Frontal cortex (tissue), 3 donors: ENCODE measurements at regions not wholly inside any gene's neighbourhood (a gene's known extent, or its start where the extent isn't known, plus 50 kb on each side); places are given as distances from the start of the nearest gene placed in this dataset.
"Not testable (repeated sequence)": the region's sequence is repeated elsewhere in the genome, so short reads cannot be mapped to it uniquely, and the experiment has no call there.

Source experiments
- DNase-seq, 2 donors: peaks; one replicate each; pipeline ENCODE4 v3.0.0; 2012; ENCODE audit warnings: low spot score in 2 of 2
- FAIRE-seq: peaks from 2 replicates; lab custom pipeline; 2012; peaks lifted over from hg19 to GRCh38; lab: Jason Lieb, UNC
- donor health status: control.
- donor health status: control.
- donor health status: control.

DNA sequence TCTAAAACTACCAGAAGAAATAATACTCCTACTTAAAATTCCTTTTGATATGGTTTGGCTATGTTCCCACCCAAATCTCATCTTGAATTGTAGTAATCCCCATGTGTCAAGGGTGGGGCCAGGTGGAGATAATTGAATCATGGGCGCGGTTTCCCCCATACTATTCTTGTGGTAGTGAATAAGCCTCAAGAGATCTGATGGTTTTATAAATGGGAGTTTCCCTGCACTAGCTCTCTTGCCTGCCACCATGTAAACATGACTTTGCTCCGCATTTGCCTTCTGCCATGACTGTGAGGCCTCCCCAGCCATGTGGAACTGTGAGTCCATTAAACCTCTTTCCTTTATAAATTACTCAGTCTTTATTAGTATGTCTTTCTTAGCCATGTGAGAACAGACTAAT lies 390.5 kb downstream of the CHSY3 start:
- FAIRE-seq, DNase-seq: not testable (repeated sequence)

DNA sequence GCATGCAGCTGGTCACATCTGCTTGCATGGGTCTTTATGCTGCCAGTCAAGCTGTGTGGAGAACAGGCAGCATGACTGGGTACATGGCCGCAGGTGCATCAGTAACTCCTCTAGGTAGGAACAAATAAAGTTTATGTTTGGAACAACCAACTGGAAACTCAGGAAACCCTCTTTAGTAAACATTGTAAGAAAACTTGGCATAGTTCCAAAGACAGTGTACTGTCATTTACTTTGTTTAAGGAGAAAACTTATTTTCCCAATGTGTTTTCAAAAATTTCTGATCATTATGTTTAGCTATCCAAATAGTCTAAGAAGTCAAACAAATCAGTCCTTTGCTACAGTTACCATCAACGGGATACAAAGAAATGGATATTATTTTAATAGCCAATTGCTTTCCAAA lies 386.0 kb downstream of the CHSY3 start:
- FAIRE-seq (no peak), DNase-seq (no peak)

DNA sequence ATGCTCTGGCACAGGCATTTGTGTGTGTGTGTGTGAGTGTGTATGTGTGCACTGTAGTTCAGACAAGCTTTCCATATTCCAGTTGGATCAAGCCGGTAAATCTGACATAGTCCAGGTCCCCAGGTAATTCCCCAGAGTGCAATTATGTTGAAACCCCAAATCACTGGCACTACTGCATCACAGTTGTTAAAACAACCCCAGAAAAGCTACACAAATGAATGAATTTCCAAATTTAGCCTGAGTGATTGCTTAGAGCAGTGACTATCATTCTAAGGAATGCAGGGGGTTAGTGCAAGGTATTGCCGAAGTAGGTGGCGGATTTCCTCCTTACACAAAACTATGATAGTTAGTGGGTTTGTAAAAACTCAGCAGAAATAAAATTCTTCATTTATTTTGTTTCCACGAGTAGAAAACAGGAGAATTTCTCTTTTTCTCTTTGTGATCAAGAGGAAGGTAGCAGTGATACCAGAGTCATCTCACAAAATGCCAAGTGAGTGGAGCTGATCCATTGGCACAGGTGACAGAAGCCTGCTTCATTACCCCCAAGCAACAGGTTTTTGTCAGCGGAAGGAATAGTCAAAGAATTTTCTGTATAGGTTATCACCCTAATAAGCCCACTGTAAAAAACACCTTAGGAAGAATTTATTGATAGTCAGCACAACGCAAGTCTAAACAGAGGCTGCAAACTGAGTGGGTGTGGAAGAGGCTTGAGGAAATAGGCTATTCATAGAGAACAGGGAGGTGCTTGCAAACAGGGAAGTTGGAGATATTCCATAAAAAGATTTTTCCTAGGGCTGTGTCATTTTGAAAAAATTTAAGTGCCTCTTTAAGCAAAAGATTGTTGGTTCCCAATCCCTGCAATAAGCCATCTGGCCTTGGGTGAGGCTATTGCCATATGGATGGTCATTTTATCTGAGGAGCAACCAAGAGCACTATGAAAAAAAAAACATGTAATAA lies 385.1 kb downstream of the CHSY3 start:
- FAIRE-seq: no peak
- DNase-seq: no peak

DNA sequence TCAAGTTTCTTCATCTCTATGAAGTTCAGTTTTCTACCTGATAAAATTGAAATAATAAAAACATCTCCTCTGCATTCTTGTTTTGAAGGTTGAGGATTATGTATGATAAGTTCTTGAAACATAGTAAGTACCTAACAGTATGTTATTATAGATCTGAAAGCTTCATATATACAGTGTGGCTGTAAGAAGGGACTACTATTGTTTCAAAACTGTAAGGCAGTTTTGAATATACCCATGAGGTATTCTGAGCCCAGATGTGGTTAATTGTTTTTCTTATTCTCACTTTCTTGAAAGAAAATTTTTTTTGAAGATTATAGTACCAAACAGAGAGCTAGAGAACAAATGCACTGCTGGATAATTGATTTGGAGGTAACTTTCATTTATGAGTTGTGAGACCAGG lies 383.2 kb downstream of the CHSY3 start:
- DNase-seq: no peak
- no peak for FAIRE-seq

DNA sequence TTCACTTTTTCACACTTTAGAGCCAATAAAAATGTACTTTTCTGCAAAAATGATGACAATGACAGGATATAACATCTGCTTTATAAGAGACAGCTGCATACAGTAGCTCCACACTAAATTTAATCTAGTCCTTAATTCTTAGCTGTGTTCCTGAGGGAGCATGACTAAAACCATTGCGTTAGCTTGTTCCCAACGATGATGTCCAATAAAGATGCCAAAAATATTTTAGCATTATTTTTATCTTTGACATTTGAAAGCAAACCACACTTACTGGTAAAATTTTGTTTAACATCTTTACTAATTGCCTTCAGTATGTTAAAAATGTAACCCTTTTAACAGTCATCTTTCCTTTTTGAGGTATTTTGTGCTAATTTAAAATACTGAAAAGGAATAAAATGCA lies 382.7 kb downstream of the CHSY3 start:
- FAIRE-seq (no peak), DNase-seq (no peak)

DNA sequence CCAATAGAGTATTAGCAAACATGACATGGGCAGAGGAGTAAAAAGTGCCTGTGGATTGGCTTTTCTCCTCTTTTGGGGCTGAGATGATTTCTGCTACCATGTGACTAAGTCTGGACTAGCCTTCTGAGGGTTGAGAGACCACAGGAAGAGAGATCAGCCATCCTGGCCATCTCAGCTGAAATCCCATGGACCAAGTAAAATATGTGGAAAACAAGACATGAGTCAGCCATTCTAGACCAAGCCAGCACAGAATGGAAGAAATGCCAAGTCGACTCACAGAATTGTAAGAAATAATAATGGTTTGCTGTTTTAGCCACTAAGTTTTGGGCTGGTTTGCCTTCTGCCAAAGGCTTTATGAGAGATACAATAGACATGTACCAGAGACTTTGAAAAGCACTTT lies 377.8 kb downstream of the CHSY3 start:
- no peak for DNase-seq
- no peak for FAIRE-seq

DNA sequence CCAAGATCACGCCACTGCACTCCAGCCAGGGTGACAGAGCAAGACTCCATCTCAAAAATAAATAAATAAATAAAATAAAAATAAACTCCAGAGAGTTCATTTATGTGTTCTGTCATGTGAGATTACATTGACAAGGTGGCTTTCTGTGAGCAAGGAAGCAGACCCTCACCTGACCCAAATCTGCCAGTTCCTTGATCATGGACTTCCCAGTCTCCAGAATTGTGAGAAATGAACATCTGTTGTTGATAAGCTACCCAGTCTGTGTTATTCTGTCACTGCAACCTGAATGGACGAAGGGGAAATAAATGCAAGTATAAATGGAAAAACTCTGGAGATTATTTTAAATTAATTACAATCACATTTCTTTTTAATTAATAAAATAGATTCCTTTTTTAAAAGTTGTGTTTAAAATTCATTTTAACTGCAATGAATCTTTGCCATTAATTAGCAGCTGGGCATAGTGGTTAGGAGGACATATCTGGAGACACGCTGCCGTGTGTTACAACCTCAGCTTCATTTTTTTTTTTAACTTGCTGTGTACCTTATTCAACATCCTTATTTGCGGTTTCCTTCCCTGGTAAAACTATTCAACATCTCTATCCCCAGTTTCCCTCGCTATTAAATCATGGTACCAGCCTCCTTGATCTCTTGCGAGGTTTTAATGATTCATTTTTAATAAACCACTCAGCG lies 376.4 kb downstream of the CHSY3 start:
- DNase-seq: no peak
- FAIRE-seq: no peak

DNA sequence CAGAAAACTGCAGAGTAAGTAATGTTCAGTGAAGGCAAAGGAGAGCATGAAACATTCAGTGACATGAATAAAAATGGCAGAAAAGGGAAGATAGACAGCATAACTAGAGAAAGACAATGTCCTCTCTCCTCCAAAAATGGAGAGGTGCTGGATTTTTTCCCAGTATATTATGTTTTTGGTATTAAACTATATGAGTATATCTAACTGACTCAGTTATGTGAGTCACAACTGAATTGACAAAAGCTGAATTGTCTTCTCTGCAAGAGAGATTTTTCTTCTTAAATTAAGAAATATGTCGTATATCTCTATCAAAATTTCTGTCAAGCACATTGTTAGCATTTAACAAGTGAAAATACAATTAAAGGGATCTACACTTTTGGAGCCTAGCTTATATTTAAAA lies 375.1 kb downstream of the CHSY3 start:
- FAIRE-seq (no peak), DNase-seq (no peak)

DNA sequence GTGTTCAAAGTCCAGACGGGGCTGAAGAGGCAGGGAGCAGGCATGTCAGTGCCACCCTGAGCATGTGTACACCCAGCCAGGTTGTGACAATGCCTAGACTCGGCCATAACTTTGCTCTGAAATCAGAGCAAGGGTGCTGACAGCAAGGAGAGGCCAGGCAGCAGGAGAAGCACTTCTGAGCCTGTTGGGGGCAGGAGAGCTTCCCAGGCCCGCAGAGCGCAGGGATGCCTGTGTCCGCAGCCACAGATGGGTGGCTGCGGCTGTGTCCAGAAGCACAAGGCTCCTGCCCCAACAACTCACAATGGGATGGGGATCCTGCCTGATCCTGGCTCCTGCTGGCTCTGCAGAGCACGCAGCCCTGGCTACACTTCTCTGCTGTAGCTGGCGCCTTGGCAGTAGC lies 373.9 kb downstream of the CHSY3 start:
- FAIRE-seq: no peak
- no peak for DNase-seq

DNA sequence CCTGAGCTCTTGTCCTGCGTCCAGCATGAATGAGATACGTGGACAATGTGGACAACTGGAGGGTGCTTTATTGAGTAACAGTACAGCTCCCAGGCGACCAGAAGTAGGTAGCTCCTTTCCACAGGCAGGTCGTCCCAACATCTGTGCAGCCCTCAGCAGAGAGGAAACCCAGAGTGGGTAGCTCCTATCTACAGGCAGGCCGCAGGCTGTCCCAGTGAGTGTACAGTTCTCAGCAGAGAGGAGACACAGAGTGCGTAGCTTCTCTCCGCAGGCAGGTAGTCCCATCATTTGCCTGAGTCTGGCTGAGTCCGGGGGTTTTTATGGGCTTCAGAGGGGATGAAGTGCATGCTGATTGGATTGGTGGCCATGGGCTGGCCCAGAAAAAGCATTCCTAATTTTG lies 373.3 kb downstream of the CHSY3 start:
- FAIRE-seq: no peak
- DNase-seq: no peak

DNA sequence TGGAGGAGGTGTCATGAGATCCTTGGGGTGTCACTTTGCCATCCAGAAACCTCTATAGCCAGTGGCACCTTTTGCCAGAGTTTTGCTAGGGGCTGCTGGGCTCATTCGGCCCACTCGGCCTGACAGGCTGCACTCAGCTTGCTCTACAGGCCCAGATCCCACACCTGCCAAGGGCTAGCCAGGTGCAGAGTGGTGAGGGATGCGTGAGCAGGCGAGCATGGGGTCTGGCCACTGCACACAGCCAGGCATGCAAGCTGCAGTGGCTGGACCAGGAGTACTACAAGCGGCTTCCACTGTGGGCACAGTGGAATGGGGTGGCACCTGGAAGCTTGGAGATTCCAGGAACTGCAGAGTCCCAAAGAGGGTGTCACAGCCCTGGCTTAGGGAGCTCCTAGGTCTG lies 372.7 kb downstream of the CHSY3 start:
- FAIRE-seq: no peak

DNA sequence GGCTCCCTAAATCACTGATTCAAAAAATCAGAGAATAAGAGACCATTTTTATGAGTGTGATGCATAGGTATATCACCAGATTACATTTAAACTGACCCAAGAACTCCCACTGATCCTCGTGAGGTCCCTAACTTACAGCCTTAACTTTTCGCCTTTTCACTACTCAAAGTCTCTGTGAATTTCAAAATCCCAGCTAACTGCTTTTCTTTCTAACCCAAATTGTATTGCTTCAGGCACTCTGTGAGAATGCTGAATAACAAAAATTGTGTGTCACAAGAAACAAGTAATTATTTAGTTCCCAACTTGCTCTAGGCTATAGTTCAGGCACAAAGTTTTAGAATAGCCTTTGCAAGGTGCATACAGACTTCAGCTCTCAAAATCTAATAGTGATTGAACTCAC lies 368.6 kb downstream of the CHSY3 start:
- FAIRE-seq (no peak), DNase-seq (no peak)

More for the DNA sequence above, 372.7 kb downstream of the CHSY3 start:
- DNase-seq: no peak

DNA sequence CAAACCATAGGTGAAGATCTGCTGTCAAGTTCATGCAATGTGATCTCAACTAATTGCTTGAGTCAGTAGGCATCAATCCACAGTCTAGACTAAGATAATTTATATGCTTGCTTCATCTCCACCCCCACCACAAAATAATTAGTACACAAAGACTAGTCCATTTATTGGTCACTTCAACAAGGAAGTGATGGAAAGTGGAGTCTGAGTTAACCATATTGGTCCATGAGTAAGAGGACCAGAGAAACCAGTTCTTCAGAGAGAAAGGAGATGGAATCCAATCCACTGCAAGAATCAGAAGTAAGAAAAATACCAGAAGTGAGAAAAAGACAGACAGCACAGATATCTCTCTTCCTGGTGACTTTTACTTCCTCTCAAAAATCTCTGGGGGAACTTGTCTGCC lies 366.5 kb downstream of the CHSY3 start:
- DNase-seq: no peak
- FAIRE-seq: no peak

DNA sequence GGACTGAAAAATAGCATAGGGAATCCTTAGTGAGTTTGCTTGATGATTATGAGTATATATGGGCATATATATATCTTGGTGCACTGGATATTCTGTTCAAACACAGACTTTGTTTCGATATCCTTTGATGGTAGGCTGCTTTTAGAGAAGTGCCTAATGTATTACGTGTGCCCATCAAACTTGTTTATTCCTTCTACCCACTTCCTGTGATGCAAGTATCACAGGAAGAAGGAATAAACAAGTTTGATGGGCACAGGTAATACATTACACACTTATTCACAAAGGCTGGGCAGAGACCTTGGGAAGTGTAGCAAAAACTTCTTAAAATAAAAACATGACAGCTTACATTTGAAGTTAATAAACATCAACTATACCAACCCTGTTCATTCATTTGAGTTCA lies 364.2 kb downstream of the CHSY3 start:
- FAIRE-seq (no peak), DNase-seq (no peak)

DNA sequence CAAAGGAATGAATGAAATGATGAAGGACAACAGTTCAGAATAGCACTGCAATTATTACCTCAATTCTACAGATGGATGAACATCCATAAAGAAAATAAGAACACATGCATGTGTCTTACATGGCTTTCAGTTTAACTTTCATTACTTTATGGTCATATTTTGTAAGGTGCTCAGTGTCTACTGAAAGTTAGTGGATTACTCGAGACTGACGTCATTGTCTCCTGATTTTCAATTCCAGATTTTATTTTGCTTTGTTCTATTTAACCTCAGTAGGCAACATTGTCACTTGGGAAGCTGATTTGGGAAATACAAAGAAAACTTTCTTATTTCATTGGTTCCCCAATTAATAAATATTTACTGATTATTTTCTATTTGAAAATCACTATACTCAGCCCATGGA lies 363.7 kb downstream of the CHSY3 start:
- no peak for FAIRE-seq
- no peak for DNase-seq

DNA sequence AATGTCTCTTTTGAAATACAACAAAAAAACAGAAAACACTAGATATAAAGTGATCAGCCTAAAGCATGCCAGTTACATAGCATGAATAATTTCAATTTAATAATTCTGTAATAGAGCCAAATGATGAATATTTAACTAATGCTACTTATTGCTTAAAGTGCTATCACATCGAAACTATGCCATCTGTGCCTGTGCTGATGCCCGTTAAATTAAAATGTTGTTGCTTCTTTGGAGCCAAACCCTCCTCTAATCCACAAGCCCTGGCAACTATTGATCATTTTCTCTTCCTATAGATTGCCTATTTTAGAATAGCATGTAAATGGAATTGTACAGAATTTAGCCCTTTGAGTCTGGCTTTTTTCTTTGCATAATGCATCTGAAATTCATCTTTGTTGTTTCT lies 356.2 kb downstream of the CHSY3 start:
- DNase-seq (no peak), FAIRE-seq (no peak)

DNA sequence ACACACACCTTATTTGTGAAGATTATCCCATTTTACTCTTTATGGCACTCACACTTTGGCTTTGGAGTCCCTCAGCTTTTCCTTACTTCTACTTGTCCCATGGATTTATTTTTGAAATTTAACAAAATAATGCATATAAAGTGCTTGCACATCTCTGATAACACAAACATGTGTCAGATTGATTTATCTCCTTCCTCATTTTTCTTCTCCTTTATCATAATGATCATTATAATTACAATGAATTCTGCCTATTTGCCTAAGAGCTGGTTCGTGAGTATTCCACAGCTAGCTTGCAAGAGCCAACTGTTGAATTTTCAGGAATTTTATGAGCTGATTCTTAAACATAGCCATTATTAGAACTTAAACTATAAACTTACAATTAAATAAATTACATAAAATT lies 347.7 kb downstream of the CHSY3 start:
- FAIRE-seq: no peak
- no peak for DNase-seq

DNA sequence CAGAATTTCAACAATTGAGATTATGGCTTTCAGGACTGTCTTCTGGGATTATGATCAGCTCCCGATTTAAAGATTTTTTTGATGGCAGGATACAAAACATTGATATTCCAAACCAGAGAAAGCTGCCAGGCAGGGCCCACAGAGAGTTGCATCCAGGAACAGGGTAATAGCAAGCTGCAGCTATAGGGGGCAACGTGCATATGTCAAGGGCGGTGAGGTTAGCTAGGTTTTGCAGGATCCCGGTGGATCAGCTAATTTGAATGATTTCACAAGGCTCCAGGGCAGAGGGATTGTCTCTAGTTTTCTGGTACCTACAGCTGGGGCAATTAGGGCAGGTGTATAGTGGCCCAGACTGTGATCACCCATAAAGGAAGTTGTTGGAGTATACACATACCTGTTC lies 339.4 kb downstream of the CHSY3 start:
- no peak for FAIRE-seq
- DNase-seq: no peak

DNA sequence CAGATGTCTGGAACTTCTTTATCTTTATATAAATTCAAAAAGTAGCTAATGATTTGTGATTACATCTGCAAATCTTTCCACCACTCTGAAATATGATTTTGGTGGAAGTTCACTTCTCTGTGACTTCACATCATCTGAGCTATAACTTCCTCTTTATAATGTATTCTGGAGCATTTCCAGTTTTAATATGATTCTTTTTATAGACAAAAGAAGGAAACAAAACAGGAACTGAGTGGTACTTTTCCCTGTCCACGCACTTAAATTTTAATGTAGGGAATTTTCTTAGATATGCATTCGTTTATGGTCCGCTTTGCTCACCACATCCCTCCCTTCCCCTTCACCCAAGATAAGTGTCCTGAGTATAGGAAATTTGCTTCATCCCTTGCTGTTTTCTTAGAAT lies 333.5 kb downstream of the CHSY3 start:
- no peak for FAIRE-seq

More for the DNA sequence above, 333.5 kb downstream of the CHSY3 start:
- no peak for DNase-seq
